Heart left ventricle (tissue), 13 donors: ENCODE measurements at regions not wholly inside any gene's neighbourhood (a gene's known extent, or its start where the extent isn't known, plus 50 kb on each side); places are given as distances from the start of the nearest gene placed in this dataset.

Source experiments
- CTCF ChIP-seq, 12 donors: fragments of 200-600 bp; sonication (generic) in 4 of 12; IDR thresholded peaks; one replicate each; pipeline versions ENCODE4 v1.5.0 to v1.8.0; 2018 to 2022; ENCODE audit warnings: antibody characterized with exemption in 12 of 12, mild to moderate bottlenecking in 5 of 12
- POLR2A ChIP-seq, 2 donors: fragments of 450-650 bp; IDR thresholded peaks; one replicate each; pipeline ENCODE4 v1.6.1; 2017; ENCODE audit warnings: antibody characterized with exemption in 2 of 2, mild to moderate bottlenecking in 2 of 2, moderate library complexity in 2 of 2
- donor health status: ischemic (EF 13 %, LVEDD 7.1; RV severe dilation, severe dysfunction).
- donor health status: DM: no; HTN: yes; CAD: no.
- donor health status: DM: no; HTN: no; CAD: no.
- donor health status: ischemic (EF 25% LVEDD 6.9; RV normal size, moderate dysfunction).
- donor health status: ischemic (EF 25% LVEDD 5.7; RV mildly dilated, moderate dysfunction).
- donor health status: ischemic (EF 35%, LVEDD 5.7; RV mildly dilated, moderate dysfunction).
- donor health status: nonischemic (EF 11% LVEDD 7.7; RV severe dilation, severe dysfunction).
- donor health status: DM: yes; HTN: yes; CAD: no.
- donor health status: PGD.
- donor health status: ischemic (EF 29% LVEDD 5.4; RV normal size, mild dysfunction).
- donor health status: nonischemic (EF 23%, LVEDD 6.1; RV moderate dilation, normal function).

GRCh38 chr11:127424661-127425060 is 424.1 kb upstream of the KIRREL3 start:
- TF ChIP-seq CTCF (IDR thresholded peaks at IDR 0.05) (no peak), POLR2A (IDR thresholded peaks at IDR 0.05) (no peak)
